Smooth muscle cell (in vitro differentiated cells): ENCODE measurements at regions not wholly inside any gene's neighbourhood (a gene's known extent, or its start where the extent isn't known, plus 50 kb on each side); places are given as distances from the start of the nearest gene placed in this dataset.

Experiments used
- DNase-seq: peaks from one replicate; lab custom pipeline; 2025; ENCODE audit not compliant: unreplicated experiment; lab: John Stamatoyannopoulos, UW
- H2AFZ ChIP-seq: fragments of 200-600 bp; sonication (generic); 2 replicates; pipeline ENCODE4 v1.6.0; 2016; ENCODE audit warnings: antibody characterized with exemption, low read depth, mild to moderate bottlenecking
- H3F3A ChIP-seq: fragments of 200-600 bp; sonication (generic); 2 replicates; pipeline ENCODE4 v1.6.0; 2017; ENCODE audit warnings: antibody characterized with exemption, low read depth
- H3K27ac ChIP-seq: fragments of 200-600 bp; sonication (generic); 2 replicates; pipeline ENCODE4 v1.5.1; 2016; ENCODE audit warnings: low read depth, mild to moderate bottlenecking
- H3K27me3 ChIP-seq: fragments of 200-600 bp; sonication (generic); 2 replicates; pipeline ENCODE4 v1.6.1; 2016; ENCODE audit warnings: low read depth, mild to moderate bottlenecking
- H3K36me3 ChIP-seq: fragments of 200-600 bp; sonication (generic); 2 replicates; pipeline ENCODE4 v1.5.1; 2016; ENCODE audit warnings: low read depth
- H3K4me1 ChIP-seq: fragments of 200-600 bp; sonication (generic); 2 replicates; pipeline ENCODE4 v1.5.1; 2016; ENCODE audit warnings: low read depth
- H3K4me2 ChIP-seq: fragments of 200-600 bp; sonication (generic); 2 replicates; pipeline ENCODE4 v1.6.0; 2016; ENCODE audit warnings: mild to moderate bottlenecking
- H3K4me3 ChIP-seq: fragments of 200-600 bp; sonication (generic); 2 replicates; pipeline ENCODE4 v1.5.1; 2016; ENCODE audit warnings: mild to moderate bottlenecking
- H3K79me2 ChIP-seq: fragments of 200-600 bp; sonication (generic); 2 replicates; pipeline ENCODE4 v1.6.0; 2016; ENCODE audit warnings: low read depth, mild to moderate bottlenecking
- H3K9ac ChIP-seq: fragments of 200-600 bp; sonication (generic); 2 replicates; pipeline ENCODE4 v1.6.0; 2016; ENCODE audit warnings: low read depth
- H3K9me3 ChIP-seq: fragments of 200-600 bp; sonication (generic); replicated peaks from 2 replicates; pipeline ENCODE4 v1.5.1; 2016; ENCODE audit warnings: low read depth
- H4K20me1 ChIP-seq: fragments of 200-600 bp; sonication (generic); 2 replicates; pipeline ENCODE4 v1.6.0; 2016; ENCODE audit warnings: low read depth
- CTCF ChIP-seq: fragments of 200-600 bp; sonication (generic); IDR thresholded peaks from 2 replicates; pipeline ENCODE4 v1.5.1; 2017; ENCODE audit warnings: borderline replicate concordance, mild to moderate bottlenecking, antibody characterized with exemption; ENCODE audit not compliant: insufficient read depth, poor library complexity, severe bottlenecking
- WGBS: methylation state at CpG from one replicate; pipeline ENCODE4 v1.1.7; 2016; ENCODE audit warnings: low lambda C conversion rate; 5-methylcytosine and 5-hydroxymethylcytosine counted together

DNA sequence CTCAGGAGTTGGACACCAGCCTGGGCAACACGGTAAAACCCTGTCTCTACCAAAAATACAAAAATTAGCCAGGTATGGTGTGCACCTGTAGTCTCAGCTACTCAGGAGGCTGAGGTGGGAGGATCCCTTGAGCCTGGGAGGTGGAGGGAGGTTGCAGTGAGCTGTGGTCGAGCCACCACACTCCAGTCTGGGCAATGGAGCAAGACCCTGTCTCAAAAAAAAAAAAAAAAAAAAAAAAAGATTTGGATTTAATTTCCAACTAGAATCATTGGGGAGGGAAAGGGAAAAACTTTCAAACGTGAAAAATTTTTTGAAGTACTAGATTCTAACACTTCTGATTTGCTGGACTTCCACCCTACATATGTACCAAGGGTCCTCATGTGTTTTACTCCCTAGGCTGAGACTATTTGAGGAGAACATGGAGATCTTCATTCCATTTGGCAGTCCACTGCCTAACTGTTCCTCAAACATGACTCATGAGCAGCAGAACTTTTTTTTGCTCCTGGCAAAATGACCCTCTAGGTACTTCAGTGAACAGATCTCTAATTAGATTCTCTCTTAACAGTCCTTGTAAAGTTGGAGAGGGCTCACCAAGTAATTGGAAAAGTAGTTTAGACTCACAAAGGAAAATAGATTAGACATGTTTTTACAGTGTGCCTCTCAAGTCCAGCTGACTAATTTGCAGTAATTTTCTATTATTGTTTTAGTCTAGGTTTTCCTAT lies 267.6 kb downstream of the METTL4 start:
- Histone ChIP-seq H3K9me3 (no peaks in the 10 kb centered on the region), H3K79me2 (no peaks in the 10 kb centered on the region), H3K27ac (no peak overlapping the region), H2AFZ (no peak overlapping the region), H3K4me1 (no peaks in the 10 kb centered on the region), H4K20me1 (no peaks in the 10 kb centered on the region), H3K36me3 (no peaks in the 10 kb centered on the region), H3K27me3 (peaks cover 3% of the 10 kb centered on the region), H3K9ac (no peak overlapping the region), H3F3A (no peaks in the 10 kb centered on the region), H3K4me2 (no peak overlapping the region), H3K4me3 (no peak overlapping the region)
- WGBS, result 83% methylated on average over 3 of the region's 3 CpGs
- no peak for DNase-seq
- TF ChIP-seq CTCF, result no peak

- H3K4me1 ChIP-seq, result no peaks in the 10 kb centered on the region
- WGBS, result 75% methylated on average over 2 of the region's 2 CpGs
Measured at GRCh38 chr18:2304378-2305175, 266.7 kb downstream of the METTL4 start.

DNA sequence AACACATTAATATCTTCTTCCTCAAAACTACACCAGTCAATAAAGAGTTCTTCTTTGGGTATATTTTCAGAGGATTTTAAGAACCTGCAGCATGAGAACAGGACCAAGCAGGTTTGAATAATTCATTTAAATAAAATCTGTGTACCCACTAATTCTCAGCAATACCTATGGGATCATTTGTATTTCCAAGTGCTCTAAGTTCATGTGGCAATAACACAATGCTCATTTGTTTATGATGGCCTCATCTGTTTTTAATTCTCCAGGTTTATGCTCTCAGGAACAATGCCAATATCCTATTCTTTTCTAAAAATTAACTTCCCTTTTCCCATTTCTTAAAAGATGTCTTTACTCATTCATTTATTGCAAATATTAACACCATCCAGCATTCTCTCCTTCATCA lies 264.7 kb downstream of the METTL4 start:
- H3K36me3 ChIP-seq, result no peaks in the 10 kb centered on the region
- H3K27me3 ChIP-seq, result peaks cover 3% of the 10 kb centered on the region
- no peak overlapping the region for H2AFZ ChIP-seq
- no peak overlapping the region for H3K9ac ChIP-seq
- no peaks in the 10 kb centered on the region for H3K9me3 ChIP-seq
- no peak overlapping the region for H3K27ac ChIP-seq
- no peak for DNase-seq
- no peaks in the 10 kb centered on the region for H3K79me2 ChIP-seq
- H3K4me2 ChIP-seq, result no peak overlapping the region
- no peaks in the 10 kb centered on the region for H3K4me1 ChIP-seq
- no peaks in the 10 kb centered on the region for H3F3A ChIP-seq
- no peak for TF ChIP-seq CTCF
- H3K4me3 ChIP-seq, result no peak overlapping the region
- H4K20me1 ChIP-seq, result no peaks in the 10 kb centered on the region

More at GRCh38 chr18:2304378-2305175, 266.7 kb downstream of the METTL4 start:
- DNase-seq, result no peak
- Histone ChIP-seq H3K36me3 (no peaks in the 10 kb centered on the region), H3K27me3 (peaks cover 3% of the 10 kb centered on the region), H3K9me3 (no peaks in the 10 kb centered on the region), H3K4me3 (no peak overlapping the region), H3K79me2 (no peaks in the 10 kb centered on the region), H3K9ac (no peak overlapping the region), H3K4me2 (no peak overlapping the region), H3F3A (no peaks in the 10 kb centered on the region), H2AFZ (no peak overlapping the region), H3K27ac (no peak overlapping the region), H4K20me1 (no peaks in the 10 kb centered on the region)
- TF ChIP-seq CTCF, result no peak

DNA sequence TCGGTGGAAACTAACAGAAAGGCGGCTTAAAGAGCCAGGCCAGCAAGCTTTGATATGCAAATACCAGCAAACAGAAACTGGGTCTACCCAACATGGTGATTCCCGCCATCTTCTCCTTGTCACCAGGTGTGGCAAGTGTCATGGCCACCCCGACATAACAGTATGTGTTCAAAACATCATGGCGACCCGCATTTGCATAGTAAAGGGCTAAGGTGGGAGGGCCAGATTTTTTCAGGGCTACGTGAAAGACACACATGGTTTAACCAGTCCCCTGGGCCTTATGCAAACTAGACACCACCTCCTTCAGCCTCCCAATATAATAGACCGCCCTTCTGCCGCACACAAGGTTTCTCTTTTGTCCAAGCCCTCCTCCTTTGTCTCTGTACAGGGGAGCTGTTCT lies 260.4 kb downstream of the METTL4 start:
- Histone ChIP-seq H3K4me2 (no peak overlapping the region), H3K27ac (no peak overlapping the region), H3K36me3 (no peaks in the 10 kb centered on the region), H3K27me3 (peaks cover 3% of the 10 kb centered on the region), H3F3A (no peaks in the 10 kb centered on the region), H2AFZ (no peak overlapping the region), H3K79me2 (no peaks in the 10 kb centered on the region), H3K4me1 (no peaks in the 10 kb centered on the region), H3K9ac (no peak overlapping the region), H3K9me3 (no peaks in the 10 kb centered on the region), H4K20me1 (no peaks in the 10 kb centered on the region), H3K4me3 (no peak overlapping the region)
- no peak for DNase-seq
- 93% methylated on average over 9 of the region's 9 CpGs for WGBS
- TF ChIP-seq CTCF, result no peak
